T-cell (primary cell): ENCODE measurements at regions not wholly inside any gene's neighbourhood (a gene's known extent, or its start where the extent isn't known, plus 50 kb on each side); places are given as distances from the start of the nearest gene placed in this dataset.

Source experiments
- ATAC-seq, 4 experiments: fragments of 200-7000 bp in 3 of 4; fragments of 150-1000 bp in 1 of 4; cut with Tn5 transposase; replicated peaks in 1 of 4; 1 replicate in 3 of 4; 2 replicates in 1 of 4; pipeline ENCODE4 v1.10.0; 2021; ENCODE audit warnings: moderate library complexity in 3 of 4, mild to moderate bottlenecking in 2 of 4, moderate number of reproducible peaks in 1 of 4
- CTCF ChIA-PET, 2 donors: fragments of 300-600 bp; sonication (Branson Sonifier 250); formaldehyde crosslinking; loops; one replicate each; lab custom pipeline; 2022; ENCODE audit warnings: antibody characterized with exemption in 2 of 2; lab: Charles Lee
- POLR2A ChIA-PET, 2 donors: fragments of 300-600 bp; sonication (Branson Sonifier 250); formaldehyde crosslinking; loops; one replicate each; lab custom pipeline; 2022; ENCODE audit warnings: antibody characterized with exemption in 2 of 2; lab: Charles Lee
- DNase-seq, 35 experiments: peaks; one replicate each; pipeline versions ENCODE4 v3.0.0 to v3.0.0-alpha.2; 2013 to 2023
- H3K27ac ChIP-seq: one replicate; pipeline ENCODE4 v1.5.1; 2013; ENCODE audit warnings: low read length
- H3K27me3 ChIP-seq, 2 experiments: replicated peaks in 1 of 2; 1 replicate in 1 of 2; 2 replicates in 1 of 2; pipeline versions ENCODE4 v1.6.1 to v1.7.0; 2013; ENCODE audit warnings: low read length in 1 of 2, mixed read lengths in 1 of 2; ENCODE audit not compliant: control insufficient read depth in 2 of 2, insufficient read depth in 2 of 2; ENCODE audit errors: extremely low read depth in 1 of 2
- H3K36me3 ChIP-seq, 2 donors: 1 replicate in 1 of 2; 2 replicates in 1 of 2; pipeline versions ENCODE4 v1.6.1 to v1.7.0; 2013; ENCODE audit warnings: low read length in 1 of 2; ENCODE audit not compliant: control insufficient read depth in 2 of 2, insufficient read depth in 1 of 2; ENCODE audit errors: extremely low read depth in 1 of 2
- H3K4me1 ChIP-seq, 2 experiments: 1 replicate in 1 of 2; 2 replicates in 1 of 2; pipeline versions ENCODE4 v1.6.1 to v1.7.0; 2013; ENCODE audit warnings: low read length in 2 of 2, mixed read lengths in 1 of 2; ENCODE audit not compliant: insufficient read depth in 2 of 2, control insufficient read depth in 1 of 2; ENCODE audit errors: extremely low read depth in 1 of 2
- H3K4me3 ChIP-seq, 2 donors: 1 replicate in 1 of 2; 2 replicates in 1 of 2; pipeline versions ENCODE4 v1.5.1 to v1.7.0; 2013; ENCODE audit warnings: mild to moderate bottlenecking in 2 of 2, low read length in 1 of 2, moderate library complexity in 1 of 2; ENCODE audit not compliant: control insufficient read depth in 1 of 2; ENCODE audit errors: extremely low read depth in 1 of 2
- H3K9me3 ChIP-seq: 2 replicates; pipeline ENCODE4 v1.7.0; 2013
- H3K27ac Mint-ChIP-seq, 2 donors: one replicate each; pipeline ENCODE4 v1.8.0; 2020 to 2021; ENCODE audit warnings: mild to moderate bottlenecking in 2 of 2, mixed read lengths in 2 of 2
- H3K27me3 Mint-ChIP-seq, 2 donors: one replicate each; pipeline ENCODE4 v1.8.0; 2021 to 2022; ENCODE audit warnings: mixed read lengths in 2 of 2
- H3K36me3 Mint-ChIP-seq: one replicate; pipeline ENCODE4 v1.8.0; 2021; ENCODE audit warnings: mixed read lengths
- H3K4me1 Mint-ChIP-seq, 3 donors: one replicate each; pipeline ENCODE4 v1.8.0; 2020 to 2022; ENCODE audit warnings: mixed read lengths in 3 of 3, mild to moderate bottlenecking in 1 of 3
- H3K4me3 Mint-ChIP-seq, 3 donors: one replicate each; pipeline ENCODE4 v1.8.0; 2020 to 2022; ENCODE audit warnings: mild to moderate bottlenecking in 3 of 3, mixed read lengths in 3 of 3, moderate library complexity in 3 of 3
- H3K9me3 Mint-ChIP-seq, 3 donors: one replicate each; pipeline ENCODE4 v1.8.0; 2020 to 2022; ENCODE audit warnings: mixed read lengths in 3 of 3
- WGBS: methylation state at CpG from one replicate; pipeline ENCODE4 v1.1.5; 2013; ENCODE audit warnings: missing lambda C conversion rate; ENCODE audit not compliant: insufficient coverage; 5-methylcytosine and 5-hydroxymethylcytosine counted together

DNA sequence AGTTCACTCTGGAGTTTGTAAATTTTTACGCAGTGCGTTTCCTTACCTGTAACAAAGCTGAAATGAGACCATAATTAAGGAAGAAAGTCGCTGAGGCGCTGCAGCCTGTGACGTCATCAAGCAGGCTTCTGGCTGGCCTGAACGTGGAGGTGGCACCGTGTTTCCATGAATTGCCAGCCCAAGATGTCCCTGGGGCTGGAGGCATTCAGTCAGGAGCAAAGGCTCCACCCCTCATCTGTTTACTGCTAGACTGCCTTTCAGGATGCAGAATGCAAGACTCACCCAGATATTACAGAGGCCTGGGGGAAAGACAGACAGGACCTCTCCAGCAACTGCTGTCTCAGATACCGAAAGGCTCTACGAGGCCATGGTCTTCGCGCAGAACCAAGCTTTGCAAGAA lies 424.6 kb downstream of the TSHZ3 start:
- DNase-seq (no peak), ATAC-seq (no peak)
- 74% methylated on average over 11 of the region's 11 CpGs for WGBS
- H3K36me3 Mint-ChIP-seq = no peaks in the 10 kb centered on the region
- Histone ChIP-seq H3K36me3 (no peaks in the 10 kb centered on the region), H3K9me3 (no peaks in the 10 kb centered on the region), H3K27me3 (peaks cover 0 to 9% of the 10 kb centered on the region in 2 experiments), H3K4me3 (no peak overlapping the region), H3K27ac (no peak overlapping the region), H3K4me1 (no peaks in the 10 kb centered on the region)
- no peak overlapping the region for H3K4me3 Mint-ChIP-seq
- no peak overlapping the region for H3K27ac Mint-ChIP-seq
- CTCF ChIA-PET = no interaction called here
- POLR2A ChIA-PET = no interaction called here
- no peaks in the 10 kb centered on the region for H3K4me1 Mint-ChIP-seq
- peaks cover 2 to 4% of the 10 kb centered on the region in 2 donors for H3K27me3 Mint-ChIP-seq
- peaks cover 3 to 7% (median 3%) of the 10 kb centered on the region in 3 donors for H3K9me3 Mint-ChIP-seq

DNA sequence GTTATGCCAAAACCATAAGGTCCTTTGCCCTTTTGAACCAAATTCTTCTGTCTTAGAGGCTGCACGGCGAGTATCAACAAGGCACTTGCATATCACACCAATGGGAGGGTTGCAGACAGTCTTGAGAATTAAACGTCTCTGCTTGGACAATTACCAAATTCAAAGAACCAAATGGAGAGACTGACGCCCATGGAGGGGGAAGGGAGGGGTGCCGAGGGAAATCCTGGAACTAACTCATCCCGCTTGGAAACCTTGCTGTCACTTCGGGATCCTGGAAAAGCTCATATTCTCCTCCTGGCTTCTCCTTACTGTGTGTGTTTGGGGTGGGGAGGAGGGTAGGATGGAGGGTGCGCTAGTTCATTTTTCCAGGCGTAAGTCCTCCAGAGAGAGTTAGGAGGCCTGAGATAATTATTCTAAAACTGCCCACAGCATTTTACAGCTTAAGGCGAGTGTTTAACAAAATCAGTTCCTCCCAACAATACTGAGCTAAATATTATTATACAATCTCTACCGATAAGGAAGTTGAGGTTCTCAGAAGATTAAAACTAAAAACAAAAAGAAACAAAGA lies 425.1 kb downstream of the TSHZ3 start:
- Mint-ChIP-seq H3K4me3 (no peak overlapping the region), H3K27me3 (peaks cover 4% of the 10 kb centered on the region in 2 donors), H3K9me3 (peaks cover 2 to 7% (median 3%) of the 10 kb centered on the region in 3 donors), H3K36me3 (no peaks in the 10 kb centered on the region), H3K4me1 (no peaks in the 10 kb centered on the region), H3K27ac (no peak overlapping the region)
- DNase-seq (no peak), ATAC-seq (no peak)
- no peaks in the 10 kb centered on the region for H3K36me3 ChIP-seq
- H3K4me3 ChIP-seq = no peak overlapping the region
- ChIA-PET CTCF (no interaction called here), POLR2A (interaction anchor here in 1 of 2 donors (0.5 kb wide), 1 partner anchor 650 kb away, joined by 3 read pairs; no protein-coding TSS in a partner anchor)
- 69% methylated on average over 5 of the region's 11 CpGs for WGBS
- no peaks in the 10 kb centered on the region for H3K9me3 ChIP-seq
- no peaks in the 10 kb centered on the region for H3K4me1 ChIP-seq
- H3K27me3 ChIP-seq = peaks cover 0 to 10% of the 10 kb centered on the region in 2 experiments
- no peak overlapping the region for H3K27ac ChIP-seq

DNA sequence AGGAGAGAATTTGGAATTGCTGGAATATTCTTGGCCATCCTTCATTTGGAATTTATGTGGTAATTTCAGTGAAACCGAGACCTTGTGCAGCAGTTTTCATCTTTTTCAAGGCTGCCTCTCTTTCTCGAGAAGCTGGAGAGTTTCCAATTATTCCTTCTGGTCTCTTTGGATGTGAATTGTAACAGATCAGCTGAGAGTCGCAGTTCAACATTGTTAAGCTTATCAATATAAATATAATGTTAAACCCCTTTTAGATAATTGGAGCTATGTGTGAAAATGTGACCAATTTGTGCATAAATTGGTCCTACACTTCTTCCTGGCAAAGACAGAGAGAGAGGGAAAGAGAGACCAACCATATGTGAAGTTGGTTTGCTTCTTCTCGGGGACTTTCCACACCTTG lies 425.6 kb downstream of the TSHZ3 start:
- ATAC-seq (no peak), DNase-seq (no peak)
- Histone ChIP-seq H3K27me3 (peaks cover 0 to 11% of the 10 kb centered on the region in 2 experiments), H3K9me3 (no peaks in the 10 kb centered on the region), H3K36me3 (no peaks in the 10 kb centered on the region), H3K4me3 (no peak overlapping the region), H3K27ac (no peak overlapping the region), H3K4me1 (no peaks in the 10 kb centered on the region)
- H3K4me3 Mint-ChIP-seq = no peak overlapping the region
- H3K27ac Mint-ChIP-seq = no peak overlapping the region
- H3K4me1 Mint-ChIP-seq = no peaks in the 10 kb centered on the region
- no peaks in the 10 kb centered on the region for H3K36me3 Mint-ChIP-seq
- 88% methylated on average over 1 of the region's 4 CpGs for WGBS
- H3K27me3 Mint-ChIP-seq = peaks cover 4 to 6% of the 10 kb centered on the region in 2 donors
- POLR2A ChIA-PET = interaction anchor here in 1 of 2 donors (0.5 kb wide), 1 partner anchor 650 kb away, joined by 3 read pairs; no protein-coding TSS in a partner anchor
- peaks cover 0 to 7% (median 3%) of the 10 kb centered on the region in 3 donors for H3K9me3 Mint-ChIP-seq
- CTCF ChIA-PET = no interaction called here

DNA sequence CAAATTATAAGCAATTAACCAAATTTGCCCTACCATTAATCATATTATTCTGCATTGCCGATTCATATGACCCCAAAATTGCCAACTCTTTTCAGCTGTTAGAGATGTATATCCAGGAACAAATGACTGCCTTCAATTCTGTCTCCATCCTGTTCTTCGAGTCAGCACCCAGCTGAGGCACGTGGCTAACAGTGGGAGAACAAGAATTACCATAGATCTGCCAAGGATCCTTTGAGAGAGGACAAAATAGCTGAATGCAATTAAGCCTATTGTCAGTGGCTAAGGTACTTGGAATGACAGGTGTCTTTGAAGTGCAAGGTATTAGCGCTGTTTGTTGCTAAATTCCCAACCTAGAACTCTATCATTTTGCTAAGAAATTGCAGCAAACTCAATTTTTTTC lies 426.1 kb downstream of the TSHZ3 start:
- no peak for ATAC-seq
- ChIA-PET POLR2A (no interaction called here), CTCF (interaction anchor here in 1 of 2 donors (0.7 kb wide), 1 partner anchor 266 kb away, joined by 3 read pairs; no protein-coding TSS in a partner anchor)
- WGBS = 55% methylated on average over 3 of the region's 4 CpGs
- Mint-ChIP-seq H3K36me3 (no peaks in the 10 kb centered on the region), H3K27me3 (peaks cover 6 to 9% of the 10 kb centered on the region in 2 donors), H3K4me1 (no peaks in the 10 kb centered on the region), H3K9me3 (peaks cover 0 to 7% (median 3%) of the 10 kb centered on the region in 3 donors), H3K27ac (no peak overlapping the region), H3K4me3 (no peak overlapping the region)
- no peak overlapping the region for H3K27ac ChIP-seq
- no peak overlapping the region for H3K4me3 ChIP-seq
- H3K4me1 ChIP-seq = no peaks in the 10 kb centered on the region
- H3K9me3 ChIP-seq = no peaks in the 10 kb centered on the region
- H3K36me3 ChIP-seq = no peaks in the 10 kb centered on the region
- H3K27me3 ChIP-seq = peaks cover 0 to 11% of the 10 kb centered on the region in 2 experiments
- no peak for DNase-seq

DNA sequence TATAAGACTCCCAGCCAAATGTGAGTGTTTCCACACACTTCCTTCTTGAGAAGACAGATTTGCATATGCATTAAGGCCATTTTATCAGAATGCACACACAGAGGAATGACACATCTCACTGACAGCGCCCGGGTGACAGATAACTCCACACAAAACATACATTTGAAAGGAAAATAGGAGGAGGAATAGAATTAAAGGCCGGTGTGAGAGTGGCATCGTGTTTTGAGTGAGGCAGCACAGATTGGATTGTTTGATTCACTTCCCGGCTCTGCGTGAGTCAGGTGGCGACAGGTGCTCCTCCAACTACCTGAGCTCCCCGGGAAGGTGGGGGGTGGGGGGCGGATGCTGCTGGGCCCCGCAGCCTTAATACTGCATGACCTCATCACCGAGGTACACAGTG lies 429.0 kb downstream of the TSHZ3 start:
- WGBS = 33% methylated on average over 1 of the region's 11 CpGs
- POLR2A ChIA-PET = no interaction called here
- H3K27ac Mint-ChIP-seq = no peak overlapping the region
- Histone ChIP-seq H3K9me3 (no peaks in the 10 kb centered on the region), H3K36me3 (no peaks in the 10 kb centered on the region), H3K27ac (no peak overlapping the region), H3K4me3 (no peak overlapping the region), H3K27me3 (peaks cover 0 to 8% of the 10 kb centered on the region in 2 experiments), H3K4me1 (no peaks in the 10 kb centered on the region)
- DNase-seq (no peak), ATAC-seq (no peak)
- no peaks in the 10 kb centered on the region for H3K36me3 Mint-ChIP-seq
- no peak overlapping the region for H3K4me3 Mint-ChIP-seq
- CTCF ChIA-PET = no interaction called here
- H3K4me1 Mint-ChIP-seq = no peaks in the 10 kb centered on the region
- peaks cover 6 to 9% of the 10 kb centered on the region in 2 donors for H3K27me3 Mint-ChIP-seq
- H3K9me3 Mint-ChIP-seq = peaks cover 0 to 3% (median 0%) of the 10 kb centered on the region in 3 donors

DNA sequence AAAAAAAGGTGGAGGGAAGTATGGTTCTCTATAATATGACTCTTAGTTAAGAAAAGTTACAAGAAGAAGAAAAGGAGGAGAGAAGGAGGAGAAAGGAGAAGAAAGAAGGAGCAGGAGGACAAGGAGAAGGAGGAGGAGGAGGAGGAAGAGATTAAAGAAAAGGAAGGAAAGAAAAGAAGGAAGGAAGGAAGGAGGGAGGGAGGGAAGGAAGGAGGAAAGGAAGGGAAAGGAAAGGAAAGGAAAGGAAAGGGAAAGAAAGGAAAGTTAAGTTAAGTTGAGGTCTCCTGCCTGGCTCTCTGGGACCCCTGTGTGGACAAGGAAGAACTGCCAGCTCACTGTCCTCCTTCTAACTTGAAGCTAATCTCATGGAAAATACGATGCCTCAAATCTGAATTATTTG lies 429.5 kb downstream of the TSHZ3 start:
- Histone ChIP-seq H3K36me3 (no peaks in the 10 kb centered on the region), H3K27me3 (peaks cover 0 to 8% of the 10 kb centered on the region in 2 experiments), H3K4me1 (no peaks in the 10 kb centered on the region), H3K4me3 (no peak overlapping the region), H3K9me3 (no peaks in the 10 kb centered on the region), H3K27ac (no peak overlapping the region)
- CTCF ChIA-PET = no interaction called here
- Mint-ChIP-seq H3K9me3 (peaks cover 0 to 3% (median 0%) of the 10 kb centered on the region in 3 donors), H3K4me3 (no peak overlapping the region), H3K4me1 (no peaks in the 10 kb centered on the region), H3K27ac (no peak overlapping the region), H3K27me3 (peaks cover 6 to 9% of the 10 kb centered on the region in 2 donors), H3K36me3 (no peaks in the 10 kb centered on the region)
- ATAC-seq = no peak
- DNase-seq = no peak
- POLR2A ChIA-PET = no interaction called here
- WGBS = no CpG with 5 or more reads among the region's 1 CpG
